GM18909 (cell line): ENCODE measurements at regions not wholly inside any gene's neighbourhood (a gene's known extent, or its start where the extent isn't known, plus 50 kb on each side); places are given as distances from the start of the nearest gene placed in this dataset.
"Not testable (repeated sequence)": the region's sequence is repeated elsewhere in the genome, so short reads cannot be mapped to it uniquely, and the experiment has no call there.

ENCODE experiments used
- ATAC-seq: cut with Tn5 transposase; IDR thresholded peaks from one replicate; pipeline ENCODE4 v1.9.1; 2021; ENCODE audit warnings: mild to moderate bottlenecking; ENCODE audit not compliant: unreplicated experiment, poor library complexity

GRCh38 chr22:48424201-48424627, 1403.5 kb downstream of the BRD1 start:
- ATAC-seq: no peak

DNA sequence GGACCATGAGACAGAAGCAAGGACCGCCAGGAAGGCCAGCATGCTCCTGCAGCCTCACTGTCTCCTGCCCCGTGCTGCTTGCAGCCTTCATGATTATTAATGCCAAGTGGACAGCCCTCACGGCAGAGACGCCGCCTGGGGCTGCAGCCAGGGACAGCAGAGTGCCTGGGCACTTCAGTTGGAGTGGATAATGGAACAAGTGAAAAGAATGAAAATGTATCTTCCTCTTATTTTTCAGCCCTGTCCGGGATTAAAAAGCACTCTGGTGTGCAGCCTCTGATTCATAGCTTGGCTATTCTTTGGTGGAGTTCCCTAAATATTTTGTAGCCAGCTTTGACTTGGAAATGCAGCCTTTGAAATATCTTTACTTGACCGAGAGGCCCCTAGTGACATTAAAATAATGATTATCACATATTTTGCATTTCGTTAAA, 1404.2 kb downstream of the BRD1 start:
- no peak for ATAC-seq

DNA sequence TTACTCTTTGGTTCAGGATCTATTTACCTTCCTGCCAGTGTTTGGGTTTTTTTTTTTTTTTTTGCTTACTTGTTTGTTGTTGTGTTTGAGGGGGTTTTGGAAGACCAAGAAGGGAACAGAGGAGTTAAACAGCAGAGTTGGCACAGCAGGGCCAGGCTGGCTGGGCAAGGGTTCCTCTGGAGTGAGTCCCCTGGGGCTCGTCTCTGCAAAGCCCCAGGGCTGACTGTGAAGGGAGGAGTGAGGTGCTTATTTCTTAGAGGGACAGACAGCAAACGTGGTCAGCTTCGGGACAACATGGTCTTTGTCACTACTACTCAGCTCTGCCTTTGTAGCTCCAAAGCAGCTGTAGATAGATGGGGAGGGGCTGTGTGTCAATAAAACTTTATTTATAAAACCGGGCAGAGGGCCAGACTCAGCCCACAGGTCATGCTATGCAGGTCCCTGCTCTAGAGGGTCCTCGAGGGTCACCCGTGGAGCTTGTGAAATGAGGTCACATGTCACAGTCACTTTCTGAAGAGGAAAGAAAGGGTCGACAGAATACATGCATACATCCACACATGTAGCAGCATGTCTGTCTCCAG, 1404.7 kb downstream of the BRD1 start:
- ATAC-seq: no peak

- ATAC-seq: no peak
Observed at GRCh38 chr22:48418831-48419230, 1408.8 kb downstream of the BRD1 start.

GRCh38 chr22:48417225-48418070, 1410.2 kb downstream of the BRD1 start:
- ATAC-seq: no peak

DNA sequence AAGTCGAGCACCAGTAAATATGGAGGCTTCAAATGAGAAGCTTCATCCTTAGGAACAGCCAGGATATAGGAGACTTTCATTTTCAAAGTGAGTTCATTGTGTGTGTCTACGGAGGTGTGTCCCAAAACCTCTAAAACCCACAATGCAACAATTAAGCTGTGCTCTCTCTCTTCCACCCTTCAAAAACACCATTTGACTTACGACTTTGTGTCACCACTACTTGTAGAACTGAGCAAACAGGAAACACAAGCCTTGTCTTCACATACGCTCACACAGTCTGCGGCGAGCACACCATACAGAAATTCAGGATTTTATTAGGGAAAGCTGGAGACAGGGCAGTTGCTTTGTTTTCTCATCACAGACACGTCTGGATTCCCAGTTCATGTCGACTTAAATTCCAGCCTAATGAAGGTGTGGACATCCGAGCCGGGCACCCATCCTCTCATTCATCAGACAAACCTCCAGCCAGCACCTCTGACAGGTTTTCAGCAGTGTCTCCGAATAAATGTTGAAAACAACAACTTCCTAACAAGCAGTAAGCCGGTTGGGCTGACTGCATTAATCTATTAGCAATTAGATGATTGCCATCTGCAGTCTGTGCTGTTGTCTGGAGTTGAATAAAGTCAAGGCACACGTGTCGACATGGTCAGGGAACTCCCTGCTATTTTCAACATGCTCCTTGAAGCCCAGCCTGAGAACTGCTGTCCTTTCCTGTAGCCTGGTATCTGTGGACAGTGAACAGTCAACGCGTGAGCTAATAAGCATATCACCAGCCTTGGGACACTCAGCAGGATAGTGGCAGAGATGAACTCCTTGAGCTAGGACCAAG, 1411.1 kb downstream of the BRD1 start:
- ATAC-seq: no peak

GRCh38 chr22:48415520-48415919, 1412.2 kb downstream of the BRD1 start:
- ATAC-seq: no peak

- no peak for ATAC-seq
Observed at GRCh38 chr22:48414651-48415050, 1413.0 kb downstream of the BRD1 start.

- not testable (repeated sequence) for ATAC-seq
Observed at GRCh38 chr22:48412931-48413330, 1414.7 kb downstream of the BRD1 start.

DNA sequence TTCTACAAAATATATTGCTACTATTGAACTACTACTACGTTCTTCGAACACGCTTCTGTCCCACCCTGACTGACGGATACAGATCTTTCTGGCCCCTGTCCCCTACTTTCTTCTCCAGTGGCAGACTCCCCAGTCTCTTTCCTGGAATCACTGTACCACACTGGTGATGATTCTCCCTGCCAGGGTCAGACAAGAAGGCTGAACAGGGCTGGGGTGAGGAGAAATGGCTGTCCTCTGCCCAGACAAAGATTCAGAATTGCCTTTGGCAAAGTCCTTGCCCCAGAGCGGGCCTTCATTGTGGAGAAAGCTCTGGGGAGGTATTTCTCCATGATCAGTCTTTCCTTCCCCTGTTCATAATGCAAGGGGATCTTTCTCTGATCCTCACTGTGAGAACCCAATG, 1417.1 kb downstream of the BRD1 start:
- ATAC-seq: no peak

GRCh38 chr22:48407256-48407955, 1420.3 kb downstream of the BRD1 start:
- ATAC-seq: no peak

DNA sequence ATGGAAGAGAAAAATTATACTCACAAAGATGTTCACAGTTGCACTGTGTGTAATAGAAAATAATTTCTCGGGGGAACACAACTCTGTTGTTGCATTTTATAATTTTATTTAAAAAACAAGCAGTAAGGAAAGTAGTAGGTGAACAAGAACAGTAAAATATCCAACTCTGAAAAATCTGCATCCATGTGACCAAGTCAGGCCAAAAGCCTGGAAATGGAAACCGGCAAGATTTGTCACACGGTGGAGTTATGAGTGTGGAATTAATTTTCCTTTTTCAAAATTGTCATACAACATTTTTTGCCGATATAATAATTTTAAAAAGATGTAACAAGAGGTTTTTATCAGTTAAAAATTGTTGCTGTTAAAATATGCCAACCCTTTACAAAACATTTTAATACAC, 1421.5 kb downstream of the BRD1 start:
- ATAC-seq: no peak

GRCh38 chr22:48405741-48406140, 1421.9 kb downstream of the BRD1 start:
- ATAC-seq: no peak

DNA sequence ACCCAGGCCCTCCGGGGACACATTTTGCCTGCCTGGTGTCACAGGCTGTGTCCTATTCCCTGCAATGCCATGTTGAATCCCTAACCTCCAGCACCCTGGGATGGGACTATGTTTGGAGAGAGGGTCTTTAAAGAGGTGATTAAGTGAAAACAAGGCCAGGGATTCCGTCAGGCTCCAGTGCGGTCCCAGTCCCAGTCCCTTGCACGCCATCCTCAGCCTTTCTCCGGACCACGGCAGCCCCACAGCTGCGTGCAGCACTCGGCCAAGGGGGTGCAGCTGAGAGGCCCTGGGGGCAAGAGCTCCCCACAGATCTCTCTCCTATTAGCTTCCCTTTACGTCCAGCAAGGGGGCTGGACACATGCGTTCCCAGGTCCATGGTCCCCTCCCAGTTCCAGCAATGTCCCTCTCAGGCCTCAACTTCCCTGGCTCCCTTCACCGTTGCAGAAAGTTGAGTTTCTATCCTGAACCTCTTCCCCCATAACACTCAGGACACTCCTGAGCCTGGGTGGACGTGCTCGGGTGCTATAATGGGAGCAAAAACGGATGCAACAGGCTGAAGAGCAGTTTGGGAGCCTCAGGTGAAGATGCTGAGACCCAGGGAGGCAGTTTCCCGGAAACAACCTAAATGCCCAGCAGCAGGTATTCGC, 1422.7 kb downstream of the BRD1 start:
- ATAC-seq: no peak

DNA sequence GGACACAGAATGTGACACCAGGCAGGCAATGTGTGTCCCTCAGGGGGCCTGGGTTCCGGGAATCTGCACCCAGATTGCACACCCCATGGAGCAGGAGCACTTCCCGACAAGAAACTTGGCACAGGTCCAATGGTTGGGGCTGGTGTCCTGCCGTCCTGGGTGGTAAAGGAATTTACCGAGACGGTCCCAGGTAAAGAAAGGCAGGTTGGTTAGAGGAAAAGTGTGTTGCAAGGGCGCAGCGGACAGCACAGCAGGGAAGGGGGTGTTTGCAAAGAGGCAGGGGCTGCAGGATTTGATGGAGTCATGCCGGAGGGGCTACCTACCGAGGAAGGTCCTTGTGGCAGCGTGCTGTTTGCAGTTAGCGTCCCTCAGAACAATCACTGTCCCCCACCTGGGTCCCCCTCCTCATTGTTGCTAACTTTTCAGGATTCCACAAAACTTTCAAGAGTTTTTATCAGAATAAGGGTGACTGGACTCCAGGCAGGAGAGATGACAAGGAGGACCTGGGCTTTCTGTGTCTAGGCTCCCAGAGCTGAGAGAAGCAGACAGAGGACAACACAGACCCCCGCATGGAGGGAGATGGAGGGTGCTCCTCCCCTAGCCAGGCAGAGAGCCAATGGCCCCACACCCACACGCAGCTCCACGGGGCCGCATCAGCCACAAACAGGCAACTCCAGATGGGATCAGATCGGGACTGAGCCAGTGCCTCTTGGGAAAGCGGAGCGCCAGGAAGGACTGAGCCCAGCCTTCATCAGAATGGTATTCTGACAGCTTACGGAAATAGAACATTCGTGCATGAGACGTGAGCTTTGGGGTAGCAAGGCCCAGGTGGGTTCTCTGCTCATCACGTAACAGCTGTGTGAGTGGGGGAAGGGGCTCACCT, 1423.9 kb downstream of the BRD1 start:
- no peak for ATAC-seq

- ATAC-seq: no peak
Observed at GRCh38 chr22:48402591-48403031, 1425.1 kb downstream of the BRD1 start.

- not testable (repeated sequence) for ATAC-seq
Observed at GRCh38 chr22:48401523-48401922, 1426.2 kb downstream of the BRD1 start.

- ATAC-seq: no peak
Observed at GRCh38 chr22:48398181-48398905, 1429.3 kb downstream of the BRD1 start.
